GM10266 (cell line): ENCODE measurements at regions not wholly inside any gene's neighbourhood (a gene's known extent, or its start where the extent isn't known, plus 50 kb on each side); places are given as distances from the start of the nearest gene placed in this dataset.
"Not testable (repeated sequence)": the region's sequence is repeated elsewhere in the genome, so short reads cannot be mapped to it uniquely, and the experiment has no call there.

Experiments
- DNase-seq: peaks from one replicate; pipeline ENCODE4 v3.0.0; 2012; ENCODE audit errors: extremely low spot score
- CTCF ChIP-seq: IDR thresholded peaks from 2 replicates; pipeline ENCODE4 v1.5.1; 2012; ENCODE audit warnings: mild to moderate bottlenecking, low read depth; ENCODE audit not compliant: control insufficient read depth, insufficient read depth; ENCODE audit errors: missing control alignments

GRCh38 chr2:17227856-17228255 is 290.4 kb downstream of the RAD51AP2 start:
- no peak for TF ChIP-seq CTCF
- no peak for DNase-seq

GRCh38 chr2:17226941-17227490 is 291.2 kb downstream of the RAD51AP2 start:
- DNase-seq, result no peak
- no peak for TF ChIP-seq CTCF

- no peak for DNase-seq
- no peak for TF ChIP-seq CTCF
Observed at GRCh38 chr2:17223211-17223610, 295.0 kb downstream of the RAD51AP2 start.

GRCh38 chr2:17208511-17208910 is 309.7 kb downstream of the RAD51AP2 start:
- DNase-seq, result no peak
- TF ChIP-seq CTCF, result no peak

GRCh38 chr2:17206771-17207170 is 311.5 kb downstream of the RAD51AP2 start:
- no peak for DNase-seq
- no peak for TF ChIP-seq CTCF

- not testable (repeated sequence) for DNase-seq
Observed at GRCh38 chr2:17204214-17204613, 314.0 kb downstream of the RAD51AP2 start.

GRCh38 chr2:17202628-17203027 is 315.6 kb downstream of the RAD51AP2 start:
- not testable (repeated sequence) for DNase-seq

GRCh38 chr2:17199741-17200140 is 318.5 kb downstream of the RAD51AP2 start:
- no peak for TF ChIP-seq CTCF
- DNase-seq, result no peak
